MCF 10A (cell line): ENCODE measurements at regions not wholly inside any gene's neighbourhood (a gene's known extent, or its start where the extent isn't known, plus 50 kb on each side); places are given as distances from the start of the nearest gene placed in this dataset.

ENCODE experiments used
- BruUV-seq: library from RNA; stranded (reverse); fragments of 400-500 nt; replicated peaks from 2 replicates; lab custom pipeline; 2021; lab: Mats Ljungman, UMichigan
- CTCF ChIA-PET: fragments of 300-600 bp; sonication (Branson Sonifier 250); formaldehyde crosslinking; extraction: SDS; loops from one replicate; lab custom pipeline; 2021; ENCODE audit warnings: antibody characterized with exemption, inconsistent platforms; lab: Yijun Ruan, JAX
- POLR2A ChIA-PET: fragments of 300-600, 350-650 bp; sonication (Branson Sonifier 250); formaldehyde crosslinking; extraction: SDS; loops from one replicate; lab custom pipeline; 2020; ENCODE audit warnings: antibody characterized with exemption, inconsistent platforms; lab: Yijun Ruan, JAX
- DNase-seq: peaks from one replicate; pipeline ENCODE4 v3.0.0-alpha.2; 2018; ENCODE audit not compliant: unreplicated experiment
- H3K27ac Mint-ChIP-seq: one replicate; pipeline ENCODE4 v1.8.0; 2022; ENCODE audit warnings: mild to moderate bottlenecking, low read depth, mixed read lengths; ENCODE audit not compliant: unreplicated experiment
- H3K27me3 Mint-ChIP-seq: one replicate; pipeline ENCODE4 v1.8.0; 2022; ENCODE audit warnings: mixed read lengths; ENCODE audit not compliant: insufficient read depth, unreplicated experiment
- H3K36me3 Mint-ChIP-seq: one replicate; pipeline ENCODE4 v1.8.0; 2022; ENCODE audit warnings: mild to moderate bottlenecking, moderate library complexity, mixed read lengths; ENCODE audit not compliant: insufficient read depth, unreplicated experiment
- H3K4me1 Mint-ChIP-seq: one replicate; pipeline ENCODE4 v1.8.0; 2022; ENCODE audit warnings: mixed read lengths; ENCODE audit not compliant: insufficient read depth, unreplicated experiment
- H3K4me3 Mint-ChIP-seq: one replicate; pipeline ENCODE4 v1.8.0; 2022; ENCODE audit warnings: mild to moderate bottlenecking, moderate library complexity, mixed read lengths; ENCODE audit not compliant: unreplicated experiment
- H3K9me3 Mint-ChIP-seq: one replicate; pipeline ENCODE4 v1.8.0; 2022; ENCODE audit warnings: mixed read lengths; ENCODE audit not compliant: unreplicated experiment
- intact Hi-C: fragments of 100-400 bp; cut with micrococcal nuclease; formaldehyde crosslinking; loops from 2 replicates; pipeline ENCODE4 v1.14.1; 2022
- TF ChIP-seq, protein P1 (sequence below): fragments of 200-600 bp; IDR thresholded peaks from one replicate; pipeline ENCODE4 v1.8.0; 2022; ENCODE audit warnings: antibody characterized with exemption, mild to moderate bottlenecking; ENCODE audit not compliant: unreplicated experiment

DNA sequence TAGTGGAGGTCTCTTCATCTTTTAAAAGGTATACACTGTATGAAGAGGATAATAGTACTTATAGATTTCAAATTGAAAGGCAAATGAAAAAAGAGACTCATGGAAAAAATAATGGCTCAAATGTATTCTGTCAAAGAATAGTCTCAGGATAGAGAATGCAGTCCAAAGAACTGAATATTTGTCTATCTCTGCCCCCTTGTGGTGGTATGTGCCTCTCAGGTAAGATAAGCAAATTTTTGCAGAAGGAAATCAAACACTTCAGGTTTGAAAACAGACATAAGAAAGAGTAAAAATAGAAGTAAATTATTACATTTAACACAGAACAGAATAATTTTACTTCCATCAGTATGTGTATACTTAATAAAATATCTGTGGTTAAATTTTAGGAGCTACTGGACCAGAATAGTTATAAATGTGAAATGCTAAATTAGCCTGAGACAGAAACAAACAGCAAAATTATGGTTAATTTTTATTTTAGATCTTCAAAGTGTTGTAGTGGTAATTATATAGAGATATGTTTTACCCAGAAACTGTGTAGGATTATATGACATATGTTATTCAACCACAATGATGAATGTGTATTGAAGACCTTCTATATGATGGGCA lies 164.4 kb upstream of the PALMD start:
- no peak overlapping the region for H3K27ac Mint-ChIP-seq
- H3K4me3 Mint-ChIP-seq = no peak overlapping the region
- POLR2A ChIA-PET = interaction anchor here (1.4 to 2.3 kb wide), 2 partner anchors 14 to 301 kb away, joined by 4 to 7 read pairs; no protein-coding TSS in a partner anchor
- intact Hi-C loops = loop anchor here (1.0 to 10.0 kb wide), 5 partner anchors 155 to 687 kb away; no protein-coding TSS in a partner anchor
- no TSS peak for BruUV-seq
- peak; percentile 72 for DNase-seq
- no peaks in the 10 kb centered on the region for H3K4me1 Mint-ChIP-seq
- TF ChIP-seq, protein P1, sequence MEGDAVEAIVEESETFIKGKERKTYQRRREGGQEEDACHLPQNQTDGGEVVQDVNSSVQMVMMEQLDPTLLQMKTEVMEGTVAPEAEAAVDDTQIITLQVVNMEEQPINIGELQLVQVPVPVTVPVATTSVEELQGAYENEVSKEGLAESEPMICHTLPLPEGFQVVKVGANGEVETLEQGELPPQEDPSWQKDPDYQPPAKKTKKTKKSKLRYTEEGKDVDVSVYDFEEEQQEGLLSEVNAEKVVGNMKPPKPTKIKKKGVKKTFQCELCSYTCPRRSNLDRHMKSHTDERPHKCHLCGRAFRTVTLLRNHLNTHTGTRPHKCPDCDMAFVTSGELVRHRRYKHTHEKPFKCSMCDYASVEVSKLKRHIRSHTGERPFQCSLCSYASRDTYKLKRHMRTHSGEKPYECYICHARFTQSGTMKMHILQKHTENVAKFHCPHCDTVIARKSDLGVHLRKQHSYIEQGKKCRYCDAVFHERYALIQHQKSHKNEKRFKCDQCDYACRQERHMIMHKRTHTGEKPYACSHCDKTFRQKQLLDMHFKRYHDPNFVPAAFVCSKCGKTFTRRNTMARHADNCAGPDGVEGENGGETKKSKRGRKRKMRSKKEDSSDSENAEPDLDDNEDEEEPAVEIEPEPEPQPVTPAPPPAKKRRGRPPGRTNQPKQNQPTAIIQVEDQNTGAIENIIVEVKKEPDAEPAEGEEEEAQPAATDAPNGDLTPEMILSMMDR = peak; percentile 74
- H3K9me3 Mint-ChIP-seq = peaks cover 6% of the 10 kb centered on the region
- CTCF ChIA-PET = interaction anchor here (0.5 to 7.8 kb wide), 37 partner anchors 10 to 732 kb away, joined by 3 to 128 read pairs (median 5); partner anchors contain the start of gene PALMD
- H3K27me3 Mint-ChIP-seq = no peaks in the 10 kb centered on the region
- no peaks in the 10 kb centered on the region for H3K36me3 Mint-ChIP-seq

GRCh38 chr1:99482286-99482685 lies 163.6 kb upstream of the PALMD start:
- CTCF ChIA-PET = interaction anchor here (0.6 to 7.8 kb wide), 29 partner anchors 12 to 733 kb away, joined by 3 to 128 read pairs (median 5); partner anchors contain the start of gene PALMD
- Mint-ChIP-seq H3K36me3 (no peaks in the 10 kb centered on the region), H3K27ac (no peak overlapping the region)

GRCh38 chr1:99482750-99483149 lies 163.2 kb upstream of the PALMD start:
- TF ChIP-seq, protein P1 = no peak
- DNase-seq = no peak
- ChIA-PET POLR2A (interaction anchor here (0.9 kb wide), 2 partner anchors 17 to 301 kb away, joined by 3 to 4 read pairs; no protein-coding TSS in a partner anchor), CTCF (interaction anchor here (0.6 to 7.8 kb wide), 19 partner anchors 12 to 733 kb away, joined by 3 to 128 read pairs (median 5); partner anchors contain the start of gene PALMD)
- no peaks in the 10 kb centered on the region for H3K36me3 Mint-ChIP-seq
- no TSS peak for BruUV-seq
- H3K27me3 Mint-ChIP-seq = no peaks in the 10 kb centered on the region
- intact Hi-C loops = loop anchor here (10.0 kb wide), 1 partner anchor 488 kb away; no protein-coding TSS in a partner anchor
- no peak overlapping the region for H3K27ac Mint-ChIP-seq
- H3K4me1 Mint-ChIP-seq = no peaks in the 10 kb centered on the region
- peaks cover 6% of the 10 kb centered on the region for H3K9me3 Mint-ChIP-seq
- no peak overlapping the region for H3K4me3 Mint-ChIP-seq

More at GRCh38 chr1:99482286-99482685, 163.6 kb upstream of the PALMD start:
- no TSS peak for BruUV-seq
- peaks cover 6% of the 10 kb centered on the region for H3K9me3 Mint-ChIP-seq
- TF ChIP-seq, protein P1 = no peak
- DNase-seq = no peak
- H3K4me3 Mint-ChIP-seq = no peak overlapping the region
- intact Hi-C loops = loop anchor here (10.0 kb wide), 1 partner anchor 487 kb away; no protein-coding TSS in a partner anchor
- POLR2A ChIA-PET = interaction anchor here (0.9 to 1.4 kb wide), 3 partner anchors 13 to 301 kb away, joined by 3 to 4 read pairs (median 4); no protein-coding TSS in a partner anchor
- no peaks in the 10 kb centered on the region for H3K27me3 Mint-ChIP-seq
- H3K4me1 Mint-ChIP-seq = no peaks in the 10 kb centered on the region

- TF ChIP-seq, protein P1 = no peak
- no peak overlapping the region for H3K27ac Mint-ChIP-seq
- no peaks in the 10 kb centered on the region for H3K4me1 Mint-ChIP-seq
- no peak for DNase-seq
- ChIA-PET POLR2A (no interaction called here), CTCF (interaction anchor here (1.2 kb wide), 1 partner anchor 10 kb away, joined by 3 read pairs; no protein-coding TSS in a partner anchor)
- H3K9me3 Mint-ChIP-seq = no peaks in the 10 kb centered on the region
- H3K4me3 Mint-ChIP-seq = no peak overlapping the region
- no peaks in the 10 kb centered on the region for H3K36me3 Mint-ChIP-seq
- intact Hi-C loops = no loop called here
- no TSS peak for BruUV-seq
- H3K27me3 Mint-ChIP-seq = no peaks in the 10 kb centered on the region
Measured at GRCh38 chr1:99490031-99490430, 155.9 kb upstream of the PALMD start.
